GM19328 (cell line): ENCODE measurements at regions not wholly inside any gene's neighbourhood (a gene's known extent, or its start where the extent isn't known, plus 50 kb on each side); places are given as distances from the start of the nearest gene placed in this dataset.
"Not testable (repeated sequence)": the region's sequence is repeated elsewhere in the genome, so short reads cannot be mapped to it uniquely, and the experiment has no call there.

Source experiments
- ATAC-seq: cut with Tn5 transposase; IDR thresholded peaks from one replicate; pipeline ENCODE4 v1.9.1; 2021; ENCODE audit warnings: mild to moderate bottlenecking, moderate library complexity; ENCODE audit not compliant: unreplicated experiment

GRCh38 chr16:52655916-52656315 is 109.0 kb upstream of the TOX3 start:
- not testable (repeated sequence) for ATAC-seq

DNA sequence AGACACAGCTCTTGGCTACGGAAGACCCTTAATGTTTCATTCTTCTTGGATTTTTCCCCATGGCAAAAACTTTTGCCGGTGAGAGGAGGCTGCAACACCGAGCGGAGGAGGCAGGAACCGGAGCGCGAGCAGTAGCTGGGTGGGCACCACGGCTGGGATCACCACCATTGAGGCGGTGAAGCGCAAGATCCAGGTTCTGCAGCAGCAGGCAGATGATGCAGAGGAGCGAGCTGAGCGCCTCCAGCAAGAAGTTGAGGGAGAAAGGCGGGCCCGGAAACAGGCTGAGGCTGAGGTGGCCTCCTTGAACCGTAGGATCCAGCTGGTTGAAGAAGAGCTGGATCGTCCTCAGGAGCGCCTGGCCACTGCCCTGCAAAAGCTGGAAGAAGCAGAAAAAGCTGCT is 108.2 kb upstream of the TOX3 start:
- ATAC-seq: not testable (repeated sequence)

GRCh38 chr16:52652033-52652432 is 105.1 kb upstream of the TOX3 start:
- no peak for ATAC-seq

- ATAC-seq: no peak
These were observed 103.8 kb upstream of the TOX3 start for GRCh38 chr16:52650789-52651188.

- ATAC-seq: no peak
These were observed 103.4 kb upstream of the TOX3 start for GRCh38 chr16:52650318-52650717.

DNA sequence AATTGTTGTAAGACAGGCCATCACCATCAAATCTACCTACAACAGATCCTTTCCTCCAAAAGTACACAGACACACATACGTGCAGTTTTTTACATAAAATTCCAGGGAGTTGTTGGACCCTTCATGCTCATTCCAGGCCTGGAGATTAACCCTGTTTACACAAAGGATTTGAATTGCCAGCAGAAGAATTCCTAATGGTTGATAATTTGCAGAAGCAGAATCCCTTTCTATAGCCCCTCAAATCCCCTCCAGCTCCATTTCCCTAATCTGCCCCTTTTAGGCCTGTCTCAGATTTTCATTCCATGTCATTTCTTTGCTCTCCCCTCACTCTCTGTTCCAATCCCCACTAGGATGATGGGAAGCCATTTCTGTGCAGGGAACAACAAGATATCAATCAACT is 102.9 kb upstream of the TOX3 start:
- ATAC-seq: no peak

DNA sequence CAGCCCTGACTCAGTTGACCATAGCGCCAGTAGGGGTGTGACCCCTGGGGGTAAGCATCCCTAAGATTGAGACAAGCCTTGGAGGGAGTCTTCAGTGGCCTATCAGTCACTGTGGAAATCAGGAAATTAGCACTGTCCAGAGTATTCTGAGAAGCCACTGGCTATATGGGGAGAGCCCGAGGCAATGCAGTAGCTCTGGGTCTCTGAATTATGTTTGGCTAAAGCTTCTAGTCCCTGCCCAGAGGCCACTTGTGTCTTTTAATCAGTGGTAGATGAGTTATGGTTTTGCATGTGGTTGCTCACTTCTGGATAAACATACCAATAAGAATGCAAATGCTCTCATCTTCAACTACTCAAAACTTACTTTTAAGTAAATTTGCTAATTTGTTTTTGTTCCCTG is 100.6 kb upstream of the TOX3 start:
- no peak for ATAC-seq

DNA sequence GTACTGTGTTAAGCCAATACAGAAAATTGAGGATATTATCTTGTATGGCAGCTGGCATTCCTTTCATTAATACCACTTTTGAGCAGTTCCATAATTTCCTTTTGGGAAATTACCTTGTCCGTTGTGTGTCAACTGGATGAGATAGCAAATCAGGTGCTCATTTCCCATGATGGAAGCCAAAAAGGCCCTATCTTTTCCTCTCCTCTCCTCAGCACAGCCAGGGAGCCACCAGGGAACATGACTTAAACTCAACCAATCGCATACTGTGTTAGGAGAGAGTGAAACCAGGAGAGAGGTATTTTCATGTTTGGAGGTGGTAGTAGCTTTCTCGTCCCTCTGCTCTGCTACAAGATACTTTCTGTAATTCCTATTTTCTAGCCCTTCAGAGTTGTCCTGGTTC is 96.1 kb upstream of the TOX3 start:
- no peak for ATAC-seq

GRCh38 chr16:52634528-52634927 is 87.6 kb upstream of the TOX3 start:
- ATAC-seq: no peak

DNA sequence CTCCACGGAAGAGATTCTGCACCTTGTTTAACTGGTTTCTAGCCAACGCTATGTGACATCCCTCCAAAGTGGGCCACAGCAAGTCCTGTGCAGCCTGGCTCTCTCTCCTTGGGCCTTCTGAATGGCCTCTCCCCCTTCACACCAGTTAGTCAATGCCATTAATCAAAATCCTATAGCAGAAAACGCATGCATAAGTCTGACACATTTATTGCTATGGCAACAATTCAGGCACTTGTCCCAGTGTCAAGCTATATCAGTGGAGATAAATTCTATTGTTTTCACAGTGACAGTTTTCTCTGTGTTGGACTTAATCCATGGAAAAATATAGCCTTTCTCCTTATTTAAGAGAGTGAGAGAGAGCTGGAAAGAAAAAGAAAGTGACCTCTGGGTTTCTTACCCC is 87.2 kb upstream of the TOX3 start:
- no peak for ATAC-seq

DNA sequence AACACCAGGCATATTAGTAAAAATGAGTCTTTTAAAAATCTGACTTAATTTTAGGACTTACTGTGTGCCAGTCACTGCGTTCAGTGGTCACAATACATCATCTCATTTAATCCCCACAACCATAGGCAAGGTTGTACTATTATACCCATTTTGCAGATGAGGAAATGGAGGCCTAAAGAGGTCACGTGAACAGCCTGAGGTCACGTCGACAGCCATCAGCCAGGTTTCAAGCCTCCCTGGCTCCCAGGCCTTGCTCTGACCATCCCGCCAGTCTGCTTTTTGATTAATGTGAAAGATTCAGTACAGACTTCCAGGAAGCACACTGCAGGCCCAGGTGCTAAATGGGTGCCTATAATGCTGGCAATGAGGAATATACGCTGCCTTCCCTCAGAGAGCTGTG is 86.3 kb upstream of the TOX3 start:
- no peak for ATAC-seq

GRCh38 chr16:52631711-52632110 is 84.8 kb upstream of the TOX3 start:
- no peak for ATAC-seq

DNA sequence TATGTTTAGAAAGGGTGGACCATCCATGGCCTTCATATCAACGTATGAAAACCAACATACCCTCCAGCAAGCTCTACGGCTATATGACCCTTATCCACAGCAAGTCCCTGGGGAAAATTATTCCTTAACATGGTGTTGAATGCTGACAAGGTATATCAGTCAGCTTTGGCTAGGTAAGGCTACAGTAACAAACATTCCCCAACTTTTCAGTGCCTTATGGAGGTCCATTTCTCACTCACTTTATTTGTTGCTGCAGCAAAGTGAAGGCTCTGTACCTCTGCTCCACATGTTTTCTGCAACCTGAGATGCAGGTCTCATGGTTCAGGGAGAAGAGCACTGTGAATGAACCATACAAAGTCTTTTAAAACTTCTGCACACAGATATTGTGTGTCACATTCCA is 83.8 kb upstream of the TOX3 start:
- ATAC-seq: no peak

DNA sequence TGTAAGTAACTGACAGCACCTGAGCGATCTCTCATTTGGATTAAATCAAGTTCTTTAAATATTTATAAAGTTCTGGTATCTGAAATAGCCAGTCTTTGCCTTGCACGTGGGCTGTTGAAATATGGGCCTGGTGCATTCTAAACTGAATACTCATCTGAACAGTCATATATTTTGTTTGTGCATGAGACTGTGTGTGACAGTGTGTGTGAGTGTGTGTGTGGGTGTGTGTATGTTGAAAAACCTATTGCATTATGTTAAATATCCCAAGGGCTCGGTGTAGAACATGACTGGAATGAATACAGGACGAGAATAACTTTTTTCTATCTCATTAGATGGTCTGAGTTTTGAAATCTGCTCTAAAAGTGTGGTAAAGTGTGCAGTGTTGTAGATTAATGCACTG is 82.4 kb upstream of the TOX3 start:
- ATAC-seq: no peak

- ATAC-seq: no peak
These were observed 77.9 kb upstream of the TOX3 start for GRCh38 chr16:52624891-52625290.

GRCh38 chr16:52621651-52622050 is 74.7 kb upstream of the TOX3 start:
- no peak for ATAC-seq

GRCh38 chr16:52618753-52619497 is 72.0 kb upstream of the TOX3 start:
- ATAC-seq: no peak

DNA sequence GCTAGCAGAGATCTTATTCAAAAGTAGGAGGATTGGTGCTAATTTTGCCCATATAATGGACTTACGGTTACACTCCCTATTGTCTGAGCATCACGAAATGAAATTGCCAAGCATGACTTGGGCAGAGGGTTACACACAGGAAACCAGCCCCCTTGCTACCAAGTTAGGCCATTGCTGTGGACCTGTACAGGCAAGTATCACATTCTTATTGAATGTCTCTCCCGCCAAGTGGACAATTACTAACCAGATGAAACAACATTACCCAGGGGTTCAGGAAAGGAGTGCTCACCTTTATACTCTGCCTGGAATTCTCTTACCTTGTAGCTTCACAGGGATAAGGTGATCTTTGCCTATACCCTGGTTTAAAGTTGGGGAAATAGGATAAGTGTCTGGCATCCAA is 70.6 kb upstream of the TOX3 start:
- no peak for ATAC-seq

DNA sequence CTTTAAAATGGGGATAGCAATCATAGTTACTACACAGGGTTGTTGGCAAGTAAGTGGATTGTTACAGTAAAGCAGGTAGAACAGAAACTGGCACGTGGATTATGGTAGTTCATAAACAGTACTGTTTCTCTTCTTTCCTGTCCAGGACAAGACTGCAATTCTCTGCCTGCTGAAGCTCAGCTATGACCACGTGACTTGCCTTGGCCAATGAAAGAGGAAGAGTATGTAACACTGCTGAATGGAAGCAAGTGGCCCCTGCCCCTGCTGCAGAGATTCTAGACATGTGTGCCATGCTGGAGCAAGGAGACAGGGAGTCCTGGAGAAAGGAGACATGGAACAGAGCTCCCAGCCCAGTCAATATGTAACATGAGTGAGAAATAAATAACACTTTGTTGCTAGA is 66.6 kb upstream of the TOX3 start:
- ATAC-seq: no peak

GRCh38 chr16:52611817-52612673 is 65.1 kb upstream of the TOX3 start:
- no peak for ATAC-seq

- ATAC-seq: no peak
These were observed 56.1 kb upstream of the TOX3 start for GRCh38 chr16:52603015-52603414.

DNA sequence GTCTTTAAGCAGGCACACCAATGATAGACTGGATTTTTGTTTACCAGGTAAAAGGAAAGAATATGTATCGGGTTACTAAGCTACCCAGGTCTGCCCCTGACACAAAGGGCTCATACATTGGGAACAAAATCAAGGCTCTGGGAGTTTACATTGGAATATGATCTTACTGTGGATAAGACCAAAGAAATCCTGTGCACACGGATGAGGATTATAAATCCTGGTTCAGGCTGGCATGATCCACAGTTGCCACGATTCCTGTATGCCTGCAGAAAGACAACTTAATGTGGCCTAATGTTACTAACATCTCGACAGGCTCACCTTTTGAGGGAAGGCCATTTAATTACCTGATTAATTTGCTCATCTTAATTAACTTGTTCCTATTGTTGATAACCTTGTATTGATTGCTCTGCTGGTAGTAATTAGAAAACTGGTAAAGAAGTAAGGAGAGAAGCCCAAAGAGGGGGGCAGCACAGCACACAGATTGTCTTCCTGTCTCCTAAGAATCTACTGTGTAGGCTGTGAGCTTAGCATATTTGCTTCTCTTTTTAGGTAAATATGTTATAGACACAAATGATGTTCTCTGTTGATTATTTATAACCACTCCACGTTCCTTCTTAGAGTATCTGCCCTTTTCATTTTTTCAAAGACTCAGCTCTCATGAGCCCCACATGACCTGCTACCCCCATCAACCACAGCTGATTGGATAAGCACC is 51.0 kb upstream of the TOX3 start:
- no peak for ATAC-seq
